DOHH2 (cell line): ENCODE measurements at regions not wholly inside any gene's neighbourhood (a gene's known extent, or its start where the extent isn't known, plus 50 kb on each side); places are given as distances from the start of the nearest gene placed in this dataset.

Source experiments
- H3F3A ChIP-seq: fragments of 200-600 bp; sonication (generic), shearing (Covaris generic); 2 replicates; pipeline ENCODE4 v1.6.0; 2016; ENCODE audit warnings: antibody characterized with exemption, mild to moderate bottlenecking; ENCODE audit not compliant: control insufficient read depth, insufficient read depth
- H3K27ac ChIP-seq: fragments of 200-600 bp; sonication (generic); 2 replicates; pipeline ENCODE4 v1.5.1; 2014; ENCODE audit warnings: low read depth, mild to moderate bottlenecking, low read length, moderate library complexity
- H3K27me3 ChIP-seq: fragments of 200-600 bp; sonication (generic); 2 replicates; pipeline ENCODE4 v1.6.1; 2014; ENCODE audit warnings: mild to moderate bottlenecking, low read length, mixed read lengths; ENCODE audit not compliant: control insufficient read depth
- H3K36me3 ChIP-seq: fragments of 200-600 bp; sonication (generic); 2 replicates; pipeline ENCODE4 v1.6.1; 2014; ENCODE audit warnings: mild to moderate bottlenecking, low read length, moderate library complexity, mixed read lengths; ENCODE audit not compliant: control insufficient read depth
- H3K4me1 ChIP-seq: fragments of 200-600 bp; sonication (generic); 2 replicates; pipeline ENCODE4 v1.6.1; 2014; ENCODE audit warnings: mild to moderate bottlenecking, low read length, mixed read lengths; ENCODE audit not compliant: control insufficient read depth
- H3K4me2 ChIP-seq: fragments of 200-600 bp; sonication (generic); 2 replicates; pipeline ENCODE4 v1.6.0; 2014; ENCODE audit warnings: mild to moderate bottlenecking, low read length, moderate library complexity
- H3K4me3 ChIP-seq: fragments of 200-600 bp; sonication (generic); 2 replicates; pipeline ENCODE4 v1.5.1; 2014; ENCODE audit warnings: mild to moderate bottlenecking, low read length, mixed read lengths
- H3K79me2 ChIP-seq: fragments of 200-600 bp; sonication (generic); 2 replicates; pipeline ENCODE4 v1.6.1; 2014; ENCODE audit warnings: mild to moderate bottlenecking, low read length, mixed read lengths; ENCODE audit not compliant: control insufficient read depth
- H3K9me2 ChIP-seq: fragments of 200-600 bp; sonication (generic); replicated peaks from 2 replicates; pipeline ENCODE4 v1.6.1; 2014; ENCODE audit warnings: mild to moderate bottlenecking, low read length, mixed read lengths; ENCODE audit not compliant: control insufficient read depth
- H3K9me3 ChIP-seq: fragments of 200-600 bp; sonication (generic); 2 replicates; pipeline ENCODE4 v1.6.1; 2014; ENCODE audit warnings: antibody characterized with exemption, low read length, mixed read lengths; ENCODE audit not compliant: control insufficient read depth, insufficient read depth
- H4K20me1 ChIP-seq: fragments of 200-600 bp; sonication (generic); 2 replicates; pipeline ENCODE4 v1.6.0; 2014; ENCODE audit warnings: low read depth, mild to moderate bottlenecking, antibody characterized with exemption, low read length, moderate library complexity; ENCODE audit not compliant: control insufficient read depth, insufficient read depth
- CTCF ChIP-seq: fragments of 200-600 bp; sonication (generic); IDR thresholded peaks from one replicate; pipeline ENCODE4 v1.5.1; 2014; ENCODE audit warnings: antibody characterized with exemption, mild to moderate bottlenecking, low read depth, low read length; ENCODE audit not compliant: poor library complexity, severe bottlenecking
- EZH2phosphoT487 ChIP-seq: fragments of 200-600 bp; sonication (generic); IDR thresholded peaks from 2 replicates; pipeline ENCODE4 v1.6.1; 2017; ENCODE audit warnings: borderline replicate concordance, mild to moderate bottlenecking, antibody characterized with exemption, low read length, moderate library complexity, mixed read lengths

GRCh38 chr17:69884846-69885245, 190.2 kb upstream of the KCNJ16 start:
- H4K20me1 ChIP-seq: no peaks in the 10 kb centered on the region
- no peak overlapping the region for H3K27ac ChIP-seq
- H3K36me3 ChIP-seq: no peaks in the 10 kb centered on the region
- H3K9me3 ChIP-seq: no peaks in the 10 kb centered on the region
- no peaks in the 10 kb centered on the region for H3K27me3 ChIP-seq
- no peaks in the 10 kb centered on the region for H3K9me2 ChIP-seq
- H3K79me2 ChIP-seq: no peaks in the 10 kb centered on the region
- H3K4me3 ChIP-seq: no peak overlapping the region
- no peak overlapping the region for H3K4me2 ChIP-seq
- no peak for TF ChIP-seq EZH2phosphoT487
- no peak for TF ChIP-seq CTCF
- no peaks in the 10 kb centered on the region for H3K4me1 ChIP-seq
- H3F3A ChIP-seq: no peaks in the 10 kb centered on the region

- Histone ChIP-seq H3K36me3 (no peaks in the 10 kb centered on the region), H3K4me2 (no peak overlapping the region), H3K4me3 (no peak overlapping the region), H3K9me2 (no peaks in the 10 kb centered on the region), H4K20me1 (no peaks in the 10 kb centered on the region), H3K79me2 (no peaks in the 10 kb centered on the region), H3K9me3 (no peaks in the 10 kb centered on the region), H3K27ac (no peak overlapping the region), H3F3A (no peaks in the 10 kb centered on the region), H3K27me3 (no peaks in the 10 kb centered on the region), H3K4me1 (no peaks in the 10 kb centered on the region)
- TF ChIP-seq CTCF (no peak), EZH2phosphoT487 (no peak)
These were observed 176.4 kb upstream of the KCNJ16 start for GRCh38 chr17:69898601-69899000.

GRCh38 chr17:69900101-69900500, 174.9 kb upstream of the KCNJ16 start:
- no peak overlapping the region for H3K4me3 ChIP-seq
- H3K79me2 ChIP-seq: no peaks in the 10 kb centered on the region
- TF ChIP-seq CTCF (no peak), EZH2phosphoT487 (no peak)
- H3K36me3 ChIP-seq: no peaks in the 10 kb centered on the region
- no peaks in the 10 kb centered on the region for H4K20me1 ChIP-seq
- H3K27ac ChIP-seq: no peak overlapping the region
- no peak overlapping the region for H3K4me2 ChIP-seq
- no peaks in the 10 kb centered on the region for H3K4me1 ChIP-seq
- H3K27me3 ChIP-seq: no peaks in the 10 kb centered on the region
- no peaks in the 10 kb centered on the region for H3K9me3 ChIP-seq
- no peaks in the 10 kb centered on the region for H3F3A ChIP-seq
- no peaks in the 10 kb centered on the region for H3K9me2 ChIP-seq

GRCh38 chr17:69900829-69901228, 174.2 kb upstream of the KCNJ16 start:
- no peaks in the 10 kb centered on the region for H3K79me2 ChIP-seq
- H4K20me1 ChIP-seq: no peaks in the 10 kb centered on the region
- no peak overlapping the region for H3K4me2 ChIP-seq
- TF ChIP-seq EZH2phosphoT487: no peak
- TF ChIP-seq CTCF: no peak
- no peaks in the 10 kb centered on the region for H3K4me1 ChIP-seq
- H3K9me3 ChIP-seq: no peaks in the 10 kb centered on the region
- H3K27ac ChIP-seq: no peak overlapping the region
- H3K27me3 ChIP-seq: no peaks in the 10 kb centered on the region
- no peaks in the 10 kb centered on the region for H3F3A ChIP-seq
- H3K4me3 ChIP-seq: no peak overlapping the region
- no peaks in the 10 kb centered on the region for H3K9me2 ChIP-seq
- H3K36me3 ChIP-seq: no peaks in the 10 kb centered on the region
